ENCODE measurements at regions not wholly inside any gene's neighbourhood (a gene's known extent, or its start where the extent isn't known, plus 50 kb on each side); places are given as distances from the start of the nearest gene placed in this dataset.

DNA sequence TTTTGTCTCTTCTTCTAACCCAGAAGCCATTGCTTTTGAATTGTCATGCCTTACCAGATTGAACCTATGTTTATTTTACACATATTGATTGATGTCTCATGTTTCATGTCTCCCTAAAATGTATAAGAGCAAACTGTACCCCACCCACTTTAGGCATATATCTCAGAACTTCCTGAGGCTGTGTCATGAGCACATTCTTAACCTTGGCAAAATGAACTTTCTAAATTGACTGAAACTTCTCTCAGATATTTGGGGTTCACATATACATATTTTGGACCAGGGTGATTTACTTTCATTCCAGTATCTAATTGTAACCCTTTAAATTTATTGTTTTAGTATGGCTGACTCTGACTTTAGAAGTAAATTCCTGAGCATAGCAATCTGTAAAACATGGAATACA lies 723.9 kb upstream of the PCDH20 start:
- TF ChIP-seq POLR2AphosphoS5 (IDR thresholded peaks at IDR 0.05; ENCODE audit: low read depth): no peak
- no peak for TF ChIP-seq EZH2 (IDR thresholded peaks at IDR 0.05; ENCODE audit: low read depth, unreplicated experiment)
- no peak for TF ChIP-seq CTCF (conservative IDR thresholded peaks at IDR 0.05; ENCODE audit: low read depth in 2 of 2)
- no peak for TF ChIP-seq REST (IDR thresholded peaks at IDR 0.05; ENCODE audit: unreplicated experiment)

All from GM23338 (cell line).